ENCODE measurements at regions not wholly inside any gene's neighbourhood (a gene's known extent, or its start where the extent isn't known, plus 50 kb on each side); places are given as distances from the start of the nearest gene placed in this dataset.

- no peaks in the 10 kb centered on the region for H3K4me1 ChIP-seq (ENCODE audit: control insufficient read depth, low read depth, low read length)
- no peaks in the 10 kb centered on the region for H3K36me3 ChIP-seq (ENCODE audit: control insufficient read depth, low read depth, low read length)
- H3K4me3 ChIP-seq (ENCODE audit: low read length): no peak overlapping the region
- no peak overlapping the region for H3K9ac ChIP-seq (ENCODE audit: low read length)
- no peaks in the 10 kb centered on the region for H3K27me3 ChIP-seq (ENCODE audit: control insufficient read depth, insufficient read depth, low read length)
- H3K27ac ChIP-seq (ENCODE audit: low read length): no peak overlapping the region
- no peaks in the 10 kb centered on the region for H3K9me3 ChIP-seq (ENCODE audit: control insufficient read depth, low read depth, low read length)
Measured at GRCh38 chr4:149296503-149296902, 519.1 kb downstream of the IQCM start.

GRCh38 chr4:149296084-149296483 is 519.6 kb downstream of the IQCM start:
- Histone ChIP-seq H3K9ac (ENCODE audit: low read length) (no peak overlapping the region), H3K4me3 (ENCODE audit: low read length) (no peak overlapping the region), H3K27ac (ENCODE audit: low read length) (no peak overlapping the region), H3K4me1 (ENCODE audit: control insufficient read depth, low read depth, low read length) (no peaks in the 10 kb centered on the region), H3K9me3 (ENCODE audit: control insufficient read depth, low read depth, low read length) (no peaks in the 10 kb centered on the region), H3K36me3 (ENCODE audit: control insufficient read depth, low read depth, low read length) (no peaks in the 10 kb centered on the region), H3K27me3 (ENCODE audit: control insufficient read depth, insufficient read depth, low read length) (no peaks in the 10 kb centered on the region)

GRCh38 chr4:149294601-149295000 is 521.0 kb downstream of the IQCM start:
- H3K27me3 ChIP-seq (ENCODE audit: control insufficient read depth, insufficient read depth, low read length): no peaks in the 10 kb centered on the region
- H3K27ac ChIP-seq (ENCODE audit: low read length): no peak overlapping the region
- no peak overlapping the region for H3K9ac ChIP-seq (ENCODE audit: low read length)
- no peaks in the 10 kb centered on the region for H3K4me1 ChIP-seq (ENCODE audit: control insufficient read depth, low read depth, low read length)
- no peaks in the 10 kb centered on the region for H3K36me3 ChIP-seq (ENCODE audit: control insufficient read depth, low read depth, low read length)
- H3K9me3 ChIP-seq (ENCODE audit: control insufficient read depth, low read depth, low read length): no peaks in the 10 kb centered on the region
- no peak overlapping the region for H3K4me3 ChIP-seq (ENCODE audit: low read length)

GRCh38 chr4:149293046-149293649 is 522.5 kb downstream of the IQCM start:
- Histone ChIP-seq H3K9me3 (ENCODE audit: control insufficient read depth, low read depth, low read length) (no peaks in the 10 kb centered on the region), H3K4me1 (ENCODE audit: control insufficient read depth, low read depth, low read length) (no peaks in the 10 kb centered on the region), H3K27me3 (ENCODE audit: control insufficient read depth, insufficient read depth, low read length) (no peaks in the 10 kb centered on the region), H3K27ac (ENCODE audit: low read length) (no peak overlapping the region), H3K36me3 (ENCODE audit: control insufficient read depth, low read depth, low read length) (no peaks in the 10 kb centered on the region), H3K4me3 (ENCODE audit: low read length) (no peak overlapping the region), H3K9ac (ENCODE audit: low read length) (no peak overlapping the region)

- Histone ChIP-seq H3K9ac (ENCODE audit: low read length) (no peak overlapping the region), H3K27me3 (ENCODE audit: control insufficient read depth, insufficient read depth, low read length) (no peaks in the 10 kb centered on the region), H3K36me3 (ENCODE audit: control insufficient read depth, low read depth, low read length) (no peaks in the 10 kb centered on the region), H3K4me3 (ENCODE audit: low read length) (no peak overlapping the region), H3K4me1 (ENCODE audit: control insufficient read depth, low read depth, low read length) (no peaks in the 10 kb centered on the region), H3K9me3 (ENCODE audit: control insufficient read depth, low read depth, low read length) (no peaks in the 10 kb centered on the region), H3K27ac (ENCODE audit: low read length) (no peak overlapping the region)
Measured at GRCh38 chr4:149292425-149293007, 523.1 kb downstream of the IQCM start.

GRCh38 chr4:149291463-149291862 is 524.2 kb downstream of the IQCM start:
- Histone ChIP-seq H3K27ac (ENCODE audit: low read length) (no peak overlapping the region), H3K4me3 (ENCODE audit: low read length) (no peak overlapping the region), H3K4me1 (ENCODE audit: control insufficient read depth, low read depth, low read length) (no peaks in the 10 kb centered on the region), H3K27me3 (ENCODE audit: control insufficient read depth, insufficient read depth, low read length) (no peaks in the 10 kb centered on the region), H3K9me3 (ENCODE audit: control insufficient read depth, low read depth, low read length) (no peaks in the 10 kb centered on the region), H3K9ac (ENCODE audit: low read length) (no peak overlapping the region), H3K36me3 (ENCODE audit: control insufficient read depth, low read depth, low read length) (no peaks in the 10 kb centered on the region)

- H3K27me3 ChIP-seq (ENCODE audit: control insufficient read depth, insufficient read depth, low read length): no peaks in the 10 kb centered on the region
- no peak overlapping the region for H3K27ac ChIP-seq (ENCODE audit: low read length)
- H3K4me1 ChIP-seq (ENCODE audit: control insufficient read depth, low read depth, low read length): no peaks in the 10 kb centered on the region
- H3K4me3 ChIP-seq (ENCODE audit: low read length): no peak overlapping the region
- no peaks in the 10 kb centered on the region for H3K36me3 ChIP-seq (ENCODE audit: control insufficient read depth, low read depth, low read length)
- H3K9me3 ChIP-seq (ENCODE audit: control insufficient read depth, low read depth, low read length): no peaks in the 10 kb centered on the region
- H3K9ac ChIP-seq (ENCODE audit: low read length): no peak overlapping the region
Measured at GRCh38 chr4:149280806-149281205, 534.8 kb downstream of the IQCM start.

- no peak overlapping the region for H3K9ac ChIP-seq (ENCODE audit: low read length)
- no peak overlapping the region for H3K4me3 ChIP-seq (ENCODE audit: low read length)
- no peaks in the 10 kb centered on the region for H3K36me3 ChIP-seq (ENCODE audit: control insufficient read depth, low read depth, low read length)
- no peak overlapping the region for H3K27ac ChIP-seq (ENCODE audit: low read length)
- H3K4me1 ChIP-seq (ENCODE audit: control insufficient read depth, low read depth, low read length): no peaks in the 10 kb centered on the region
- no peaks in the 10 kb centered on the region for H3K9me3 ChIP-seq (ENCODE audit: control insufficient read depth, low read depth, low read length)
- no peaks in the 10 kb centered on the region for H3K27me3 ChIP-seq (ENCODE audit: control insufficient read depth, insufficient read depth, low read length)
Measured at GRCh38 chr4:149279776-149280175, 535.9 kb downstream of the IQCM start.

- no peak overlapping the region for H3K9ac ChIP-seq (ENCODE audit: low read length)
- H3K27me3 ChIP-seq (ENCODE audit: control insufficient read depth, insufficient read depth, low read length): no peaks in the 10 kb centered on the region
- no peaks in the 10 kb centered on the region for H3K36me3 ChIP-seq (ENCODE audit: control insufficient read depth, low read depth, low read length)
- no peaks in the 10 kb centered on the region for H3K4me1 ChIP-seq (ENCODE audit: control insufficient read depth, low read depth, low read length)
- no peak overlapping the region for H3K4me3 ChIP-seq (ENCODE audit: low read length)
- no peak overlapping the region for H3K27ac ChIP-seq (ENCODE audit: low read length)
- H3K9me3 ChIP-seq (ENCODE audit: control insufficient read depth, low read depth, low read length): no peaks in the 10 kb centered on the region
Measured at GRCh38 chr4:149279331-149279730, 536.3 kb downstream of the IQCM start.

GRCh38 chr4:149277705-149278104 is 537.9 kb downstream of the IQCM start:
- no peaks in the 10 kb centered on the region for H3K36me3 ChIP-seq (ENCODE audit: control insufficient read depth, low read depth, low read length)
- H3K27ac ChIP-seq (ENCODE audit: low read length): no peak overlapping the region
- no peaks in the 10 kb centered on the region for H3K27me3 ChIP-seq (ENCODE audit: control insufficient read depth, insufficient read depth, low read length)
- no peak overlapping the region for H3K9ac ChIP-seq (ENCODE audit: low read length)
- no peak overlapping the region for H3K4me3 ChIP-seq (ENCODE audit: low read length)
- no peaks in the 10 kb centered on the region for H3K9me3 ChIP-seq (ENCODE audit: control insufficient read depth, low read depth, low read length)
- H3K4me1 ChIP-seq (ENCODE audit: control insufficient read depth, low read depth, low read length): no peaks in the 10 kb centered on the region

- no peaks in the 10 kb centered on the region for H3K36me3 ChIP-seq (ENCODE audit: control insufficient read depth, low read depth, low read length)
- no peak overlapping the region for H3K4me3 ChIP-seq (ENCODE audit: low read length)
- H3K27me3 ChIP-seq (ENCODE audit: control insufficient read depth, insufficient read depth, low read length): no peaks in the 10 kb centered on the region
- H3K9me3 ChIP-seq (ENCODE audit: control insufficient read depth, low read depth, low read length): no peaks in the 10 kb centered on the region
- H3K9ac ChIP-seq (ENCODE audit: low read length): no peak overlapping the region
- no peaks in the 10 kb centered on the region for H3K4me1 ChIP-seq (ENCODE audit: control insufficient read depth, low read depth, low read length)
- no peak overlapping the region for H3K27ac ChIP-seq (ENCODE audit: low read length)
Measured at GRCh38 chr4:149269835-149270234, 545.8 kb downstream of the IQCM start.

GRCh38 chr4:149266301-149266700 is 549.3 kb downstream of the IQCM start:
- Histone ChIP-seq H3K27me3 (ENCODE audit: control insufficient read depth, insufficient read depth, low read length) (no peaks in the 10 kb centered on the region), H3K4me3 (ENCODE audit: low read length) (no peak overlapping the region), H3K27ac (ENCODE audit: low read length) (no peak overlapping the region), H3K36me3 (ENCODE audit: control insufficient read depth, low read depth, low read length) (no peaks in the 10 kb centered on the region), H3K9ac (ENCODE audit: low read length) (no peak overlapping the region), H3K9me3 (ENCODE audit: control insufficient read depth, low read depth, low read length) (no peaks in the 10 kb centered on the region), H3K4me1 (ENCODE audit: control insufficient read depth, low read depth, low read length) (no peaks in the 10 kb centered on the region)

Measured in iPS-18a (cell line).